HCT116 (cell line): ENCODE measurements at regions not wholly inside any gene's neighbourhood (a gene's known extent, or its start where the extent isn't known, plus 50 kb on each side); places are given as distances from the start of the nearest gene placed in this dataset.

Source experiments
- ATAC-seq: fragments of 200-7000 bp; cut with Tn5 transposase; 2 replicates; pipeline ENCODE4 v1.9.1; 2020; ENCODE audit warnings: mild to moderate bottlenecking, moderate library complexity
- BruUV-seq: library from RNA; stranded (reverse); fragments of 400-500 nt; replicated peaks from 2 replicates; lab custom pipeline; 2021; lab: Mats Ljungman, UMichigan
- CTCF ChIA-PET: fragments of 300-600 bp; sonication (Branson Sonifier 250); formaldehyde crosslinking; loops from one replicate; lab custom pipeline; 2021; ENCODE audit warnings: antibody characterized with exemption; lab: Charles Lee
- POLR2A ChIA-PET: fragments of 300-600, 350-600 bp; sonication (Branson Sonifier 250); formaldehyde crosslinking; loops from one replicate; lab custom pipeline; 2021; ENCODE audit warnings: antibody characterized with exemption; lab: Charles Lee
- RAD21 ChIA-PET, 2 experiments: fragments of 300-600 bp; sonication (Branson Sonifier 250); formaldehyde crosslinking; loops; one replicate each; lab custom pipeline; 2023; ENCODE audit warnings: low total read pairs in 2 of 2; ENCODE audit not compliant: uncharacterized antibody in 2 of 2, unreplicated experiment in 2 of 2, low non-redundant PET in 1 of 2; lab: Charles Lee
- DNase-seq: peaks from one replicate; pipeline ENCODE4 v3.0.0-alpha.2; 2010; ENCODE audit warnings: low read depth, low spot score
- H2AFZ ChIP-seq: fragments of 200-600 bp; shearing (Covaris generic), sonication (generic); 2 replicates; pipeline ENCODE4 v1.6.1; 2017; ENCODE audit warnings: low read depth, mixed run types, mixed read lengths, antibody characterized with exemption, low read length; ENCODE audit not compliant: poor library complexity, severe bottlenecking
- H3K27ac ChIP-seq: 2 replicates; pipeline ENCODE4 v1.5.1; 2012; ENCODE audit warnings: low read depth, low read length
- H3K27me3 ChIP-seq: fragments of 200-600 bp; sonication (generic); 2 replicates; pipeline ENCODE4 v1.6.1; 2016; ENCODE audit warnings: mixed run types, low read length, mixed read lengths; ENCODE audit not compliant: insufficient read depth
- H3K36me3 ChIP-seq, 2 experiments: fragments of 200-500 bp in 1 of 2; fragments of 200-600 bp in 1 of 2; sonication (Bioruptor generic) in 1 of 2; sonication (generic) in 1 of 2; 2 replicates each; pipeline versions ENCODE4 v1.5.1 to v1.6.1; 2014 to 2016; ENCODE audit warnings: low read length in 2 of 2, inconsistent platforms in 1 of 2, mixed read lengths in 1 of 2, mixed run types in 1 of 2; ENCODE audit not compliant: insufficient read depth in 2 of 2, control insufficient read depth in 1 of 2
- H3K4me1 ChIP-seq, 2 experiments: fragments of 200-600 bp in 1 of 2; sonication (generic) in 1 of 2; 2 replicates each; pipeline versions ENCODE4 v1.5.1 to v1.6.1; 2012 to 2017; ENCODE audit warnings: low read length in 2 of 2, inconsistent platforms in 1 of 2, mild to moderate bottlenecking in 1 of 2, mixed read lengths in 1 of 2, mixed run types in 1 of 2, moderate library complexity in 1 of 2; ENCODE audit not compliant: insufficient read depth in 2 of 2, control insufficient read depth in 1 of 2
- H3K4me2 ChIP-seq: fragments of 200-600 bp; sonication (generic); 2 replicates; pipeline ENCODE4 v1.6.1; 2017; ENCODE audit warnings: mixed run types, low read length, mixed read lengths
- H3K4me3 ChIP-seq, 2 experiments: fragments of 200-600 bp in 1 of 2; sonication (generic) in 1 of 2; replicated peaks in 1 of 2; 2 replicates each; pipeline ENCODE4 v1.5.1; 2011 to 2016; ENCODE audit warnings: low read length in 2 of 2, control low read depth in 1 of 2, low read depth in 1 of 2, mild to moderate bottlenecking in 1 of 2, mixed read lengths in 1 of 2, mixed run types in 1 of 2
- H3K79me2 ChIP-seq: fragments of 200-600 bp; sonication (generic); 2 replicates; pipeline ENCODE4 v1.6.1; 2017; ENCODE audit warnings: mild to moderate bottlenecking, mixed run types, low read length, moderate library complexity, mixed read lengths; ENCODE audit not compliant: insufficient read depth
- H3K9ac ChIP-seq: fragments of 200-600 bp; sonication (generic); 2 replicates; pipeline ENCODE4 v1.6.1; 2016; ENCODE audit warnings: low read length, mixed read lengths
- H3K9me2 ChIP-seq: fragments of 200-600 bp; sonication (generic), shearing (Covaris generic); 2 replicates; pipeline ENCODE4 v1.6.1; 2017; ENCODE audit warnings: mixed run types, mild to moderate bottlenecking, moderate library complexity; ENCODE audit not compliant: insufficient read depth
- H3K9me3 ChIP-seq, 2 experiments: fragments of 200-500 bp in 1 of 2; fragments of 200-600 bp in 1 of 2; sonication (Bioruptor generic) in 1 of 2; sonication (generic) in 1 of 2; 2 replicates each; pipeline ENCODE4 v1.6.1; 2014 to 2017; ENCODE audit warnings: low read length in 2 of 2, mixed read lengths in 2 of 2, inconsistent platforms in 1 of 2, low read depth in 1 of 2, mild to moderate bottlenecking in 1 of 2, mixed run types in 1 of 2, moderate library complexity in 1 of 2; ENCODE audit not compliant: control insufficient read depth in 1 of 2, insufficient read depth in 1 of 2
- H4K20me1 ChIP-seq: fragments of 200-600 bp; sonication (generic), shearing (Covaris generic); 2 replicates; pipeline ENCODE4 v1.6.1; 2017; ENCODE audit warnings: mixed run types, mild to moderate bottlenecking, moderate library complexity; ENCODE audit not compliant: insufficient read depth
- CBX3 ChIP-seq: IDR thresholded peaks from 2 replicates; pipeline ENCODE4 v1.6.1; 2012; ENCODE audit warnings: low read depth
- ELF1 ChIP-seq: IDR thresholded peaks from 2 replicates; pipeline ENCODE4 v1.6.1; 2012; ENCODE audit warnings: low read depth, borderline replicate concordance
- EZH2 ChIP-seq: fragments of 200-600 bp; sonication (generic); IDR thresholded peaks from 2 replicates; pipeline ENCODE4 v1.6.1; 2017; ENCODE audit warnings: antibody characterized with exemption, mixed run types
- EZH2phosphoT487 ChIP-seq: fragments of 200-600 bp; IDR thresholded peaks from 2 replicates; pipeline ENCODE4 v1.6.1; 2018; ENCODE audit warnings: antibody characterized with exemption, borderline replicate concordance
- JUND ChIP-seq: IDR thresholded peaks from 2 replicates; pipeline ENCODE4 v1.6.1; 2012
- POLR2A ChIP-seq: IDR thresholded peaks from 2 replicates; pipeline ENCODE4 v1.7.0; 2011; ENCODE audit warnings: borderline replicate concordance; ENCODE audit not compliant: insufficient read depth, insufficient read length; ENCODE audit errors: extremely low read depth
- POLR2AphosphoS5 ChIP-seq: IDR thresholded peaks from 2 replicates; pipeline ENCODE4 v1.6.1; 2011; ENCODE audit warnings: mild to moderate bottlenecking, low read depth, low read length, moderate library complexity
- SIN3A ChIP-seq: IDR thresholded peaks from 2 replicates; pipeline ENCODE4 v1.6.1; 2012; ENCODE audit warnings: low read depth
- SP1 ChIP-seq: IDR thresholded peaks from 2 replicates; pipeline ENCODE4 v1.6.1; 2012; ENCODE audit warnings: low read depth
- SRF ChIP-seq: IDR thresholded peaks from 2 replicates; pipeline ENCODE4 v1.6.1; 2012; ENCODE audit warnings: low read depth
- TCF7L2 ChIP-seq: IDR thresholded peaks from 2 replicates; pipeline ENCODE4 v1.7.0; 2011; ENCODE audit warnings: borderline replicate concordance, inconsistent platforms; ENCODE audit not compliant: insufficient read depth, insufficient read length; ENCODE audit errors: extremely low read depth
- YY1 ChIP-seq: IDR thresholded peaks from 2 replicates; pipeline ENCODE4 v1.6.1; 2011; ENCODE audit warnings: low read length, low read depth, moderate library complexity, mild to moderate bottlenecking; ENCODE audit not compliant: insufficient replicate concordance; ENCODE audit errors: extremely low read depth
- ZFX ChIP-seq: fragments of 450-650 bp; IDR thresholded peaks from 2 replicates; pipeline ENCODE4 v1.6.1; 2017
- intact Hi-C: fragments of 100-400 bp; cut with micrococcal nuclease; formaldehyde crosslinking; loops from 2 replicates; pipeline ENCODE4 v1.10.0; 2022
- TF ChIP-seq, protein P1 (sequence below): IDR thresholded peaks from 2 replicates; pipeline ENCODE4 v1.6.1; 2011; ENCODE audit warnings: mild to moderate bottlenecking, low read length, moderate library complexity; ENCODE audit not compliant: insufficient replicate concordance; ENCODE audit errors: extremely low read depth
- TF ChIP-seq, protein P2 (sequence below): IDR thresholded peaks from 2 replicates; pipeline ENCODE4 v1.6.1; 2012

DNA sequence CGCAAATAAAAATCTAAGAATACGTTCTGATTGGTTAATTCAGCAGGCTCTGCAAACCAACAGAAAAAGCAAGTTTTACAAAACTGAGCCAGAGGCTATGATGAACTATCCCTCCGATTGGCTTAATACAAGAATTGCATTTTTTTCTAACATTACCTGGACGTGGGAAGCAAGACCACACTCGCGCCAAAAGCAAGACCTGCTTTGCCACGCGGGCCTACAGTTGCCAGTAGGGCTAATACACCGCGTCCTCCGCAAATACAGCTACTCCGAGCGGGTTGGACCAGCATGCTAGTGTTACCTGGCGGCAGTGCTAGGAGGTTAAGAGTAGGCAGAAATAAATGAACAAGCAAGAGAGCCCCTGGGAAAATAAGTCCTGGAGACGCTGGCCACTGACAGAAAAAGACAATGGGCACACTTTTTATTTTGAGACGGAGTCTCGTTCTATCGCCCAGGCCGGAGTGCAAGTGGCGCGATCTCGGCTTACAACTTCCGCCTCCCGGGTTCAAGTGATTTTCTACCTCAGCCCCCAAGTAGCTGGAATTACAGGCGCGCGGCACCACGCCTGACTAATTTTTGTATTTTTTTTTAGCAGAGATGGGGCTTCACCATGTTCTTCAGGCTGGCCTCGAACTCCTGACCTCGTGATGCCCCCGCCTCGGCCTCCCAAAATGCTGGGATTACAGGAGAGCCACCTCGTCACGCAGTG lies 131.9 kb upstream of the BTN3A2 start (continued):
- TF ChIP-seq, protein P1, sequence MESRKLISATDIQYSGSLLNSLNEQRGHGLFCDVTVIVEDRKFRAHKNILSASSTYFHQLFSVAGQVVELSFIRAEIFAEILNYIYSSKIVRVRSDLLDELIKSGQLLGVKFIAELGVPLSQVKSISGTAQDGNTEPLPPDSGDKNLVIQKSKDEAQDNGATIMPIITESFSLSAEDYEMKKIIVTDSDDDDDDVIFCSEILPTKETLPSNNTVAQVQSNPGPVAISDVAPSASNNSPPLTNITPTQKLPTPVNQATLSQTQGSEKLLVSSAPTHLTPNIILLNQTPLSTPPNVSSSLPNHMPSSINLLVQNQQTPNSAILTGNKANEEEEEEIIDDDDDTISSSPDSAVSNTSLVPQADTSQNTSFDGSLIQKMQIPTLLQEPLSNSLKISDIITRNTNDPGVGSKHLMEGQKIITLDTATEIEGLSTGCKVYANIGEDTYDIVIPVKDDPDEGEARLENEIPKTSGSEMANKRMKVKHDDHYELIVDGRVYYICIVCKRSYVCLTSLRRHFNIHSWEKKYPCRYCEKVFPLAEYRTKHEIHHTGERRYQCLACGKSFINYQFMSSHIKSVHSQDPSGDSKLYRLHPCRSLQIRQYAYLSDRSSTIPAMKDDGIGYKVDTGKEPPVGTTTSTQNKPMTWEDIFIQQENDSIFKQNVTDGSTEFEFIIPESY = no peak
- TF ChIP-seq ZFX (no peak), TCF7L2 (no peak), YY1 (no peak), POLR2A (no peak), JUND (no peak), POLR2AphosphoS5 (no peak)
- TF ChIP-seq, protein P2, sequence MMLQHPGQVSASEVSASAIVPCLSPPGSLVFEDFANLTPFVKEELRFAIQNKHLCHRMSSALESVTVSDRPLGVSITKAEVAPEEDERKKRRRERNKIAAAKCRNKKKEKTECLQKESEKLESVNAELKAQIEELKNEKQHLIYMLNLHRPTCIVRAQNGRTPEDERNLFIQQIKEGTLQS = no peak

DNA sequence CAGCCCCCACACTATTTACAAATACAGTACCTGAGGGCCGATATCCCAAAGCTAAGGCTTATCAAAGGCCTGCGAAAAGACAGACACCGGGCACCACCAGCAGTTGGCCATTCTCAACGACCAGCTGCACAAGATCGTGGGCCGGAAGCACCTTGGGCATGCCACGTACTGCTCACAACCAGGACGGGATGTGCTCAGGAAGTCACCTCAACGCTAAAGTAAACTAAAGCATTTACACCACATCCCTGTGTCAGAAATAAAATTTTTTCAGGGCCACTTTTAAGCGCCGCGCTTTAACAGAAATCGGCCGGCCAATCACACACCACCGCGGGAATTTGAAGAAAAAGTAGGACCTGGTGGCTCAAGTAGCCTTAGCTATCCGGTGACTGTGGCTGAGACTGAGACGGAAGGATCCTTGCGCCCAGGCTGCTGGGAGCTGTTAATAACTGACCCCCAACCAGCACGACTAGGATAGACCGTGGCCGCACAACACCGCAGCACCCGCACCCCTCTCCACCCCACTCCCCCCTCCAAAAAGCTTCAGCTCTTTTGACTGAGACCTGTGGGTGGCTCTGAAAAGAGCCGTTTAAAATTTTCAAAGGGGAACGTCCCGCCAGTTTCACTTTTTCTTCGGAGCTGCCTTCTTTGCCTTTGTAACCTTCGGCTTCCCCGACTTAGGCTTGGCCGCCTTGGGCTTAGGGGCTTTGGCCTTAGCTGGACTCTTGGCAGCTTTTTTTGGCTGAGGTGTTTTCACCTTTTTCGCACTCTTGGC lies 131.2 kb upstream of the BTN3A2 start:
- 0 out of 2 replicates have a peak, but pooled peaks cover 5% of the 10 kb centered on the region for H3K9me2 ChIP-seq
- H2AFZ ChIP-seq = no peak overlapping the region
- ChIA-PET POLR2A (no interaction called here), CTCF (no interaction called here), RAD21 (no interaction called here)
- no peaks in the 10 kb centered on the region for H3K79me2 ChIP-seq
- no peaks in the 10 kb centered on the region for H3K4me1 ChIP-seq
- ATAC-seq = no peak
- no peak overlapping the region for H3K4me2 ChIP-seq
- no peak overlapping the region for H3K4me3 ChIP-seq
- intact Hi-C loops = loop anchor here (5.0 kb wide), 1 partner anchor 33 kb away; no protein-coding TSS in a partner anchor
- H3K27me3 ChIP-seq = no peaks in the 10 kb centered on the region
- H3K9ac ChIP-seq = no peak overlapping the region
- no peak for DNase-seq
- no peak overlapping the region for H3K27ac ChIP-seq
- no peaks in the 10 kb centered on the region for H3K36me3 ChIP-seq
- H4K20me1 ChIP-seq = no peaks in the 10 kb centered on the region
- no TSS peak for BruUV-seq
- H3K9me3 ChIP-seq = no peaks in the 10 kb centered on the region
- TF ChIP-seq EZH2phosphoT487 (no peak), TCF7L2 (no peak), CBX3 (no peak), YY1 (no peak), EZH2 (no peak), SIN3A (no peak), ELF1 (no peak), SRF (no peak), SP1 (no peak), JUND (no peak)
- TF ChIP-seq, protein P1 = no peak
